B cell (primary cell): ENCODE measurements at regions not wholly inside any gene's neighbourhood (a gene's known extent, or its start where the extent isn't known, plus 50 kb on each side); places are given as distances from the start of the nearest gene placed in this dataset.

Experiments
- ATAC-seq: fragments of 200-7000 bp; cut with Tn5 transposase; one replicate; pipeline ENCODE4 v1.10.0; 2021; ENCODE audit warnings: low read depth, mild to moderate bottlenecking, moderate number of reproducible peaks, moderate library complexity
- CTCF ChIA-PET: fragments of 350-600 bp; sonication (Branson Sonifier 250); formaldehyde crosslinking; loops from one replicate; lab custom pipeline; 2021; ENCODE audit warnings: antibody characterized with exemption, inconsistent platforms; lab: Charles Lee
- POLR2A ChIA-PET: fragments of 350-600 bp; sonication (Branson Sonifier 250); formaldehyde crosslinking; loops from one replicate; lab custom pipeline; 2021; ENCODE audit warnings: antibody characterized with exemption; lab: Charles Lee
- DNase-seq: peaks from one replicate; pipeline ENCODE4 v3.0.0; 2013
- H2AFZ ChIP-seq: 2 replicates; pipeline ENCODE4 v1.6.1; 2012; ENCODE audit warnings: mild to moderate bottlenecking, low read depth, low read length; ENCODE audit not compliant: insufficient read depth, poor library complexity, severe bottlenecking
- H3K27ac ChIP-seq, 2 donors: 1 replicate in 1 of 2; 2 replicates in 1 of 2; pipeline ENCODE4 v1.5.1; 2012 to 2013; ENCODE audit warnings: low read length in 2 of 2, mild to moderate bottlenecking in 2 of 2, moderate library complexity in 1 of 2
- H3K27me3 ChIP-seq, 4 experiments: fragments of 200-600 bp in 1 of 4; sonication (generic) in 1 of 4; replicated peaks in 1 of 4; 1 replicate in 2 of 4; 2 replicates in 2 of 4; pipeline versions ENCODE4 v1.6.1 to v1.7.0; 2013 to 2016; ENCODE audit warnings: low read length in 3 of 4, mild to moderate bottlenecking in 2 of 4, mixed read lengths in 1 of 4, moderate library complexity in 1 of 4; ENCODE audit not compliant: insufficient read depth in 4 of 4, control insufficient read depth in 3 of 4; ENCODE audit errors: control extremely low read depth in 1 of 4
- H3K36me3 ChIP-seq, 2 experiments: replicated peaks in 1 of 2; 1 replicate in 1 of 2; 2 replicates in 1 of 2; pipeline versions ENCODE4 v1.6.1 to v1.7.1; 2013; ENCODE audit warnings: low read length in 1 of 2; ENCODE audit not compliant: insufficient read depth in 2 of 2, control insufficient read depth in 1 of 2; ENCODE audit errors: control extremely low read depth in 1 of 2, extremely low read depth in 1 of 2
- H3K4me1 ChIP-seq, 2 donors: fragments of 200-600 bp in 1 of 2; sonication (generic) in 1 of 2; 1 replicate in 1 of 2; 2 replicates in 1 of 2; pipeline versions ENCODE4 v1.5.1 to v1.6.1; 2013 to 2017; ENCODE audit warnings: low read length in 2 of 2; ENCODE audit not compliant: control insufficient read depth in 2 of 2, insufficient read depth in 2 of 2
- H3K4me2 ChIP-seq: replicated peaks from 2 replicates; pipeline ENCODE3; 2012; ENCODE audit warnings: mild to moderate bottlenecking, low read depth, low read length; ENCODE audit not compliant: poor library complexity, severe bottlenecking
- H3K4me3 ChIP-seq, 5 experiments: fragments of 200-600 bp in 1 of 5; sonication (generic) in 1 of 5; 1 replicate in 3 of 5; 2 replicates in 2 of 5; pipeline versions ENCODE4 v1.5.1 to v1.7.0; 2011 to 2016; ENCODE audit warnings: low read length in 4 of 5, mild to moderate bottlenecking in 4 of 5, low read depth in 2 of 5, control low read depth in 1 of 5, moderate library complexity in 1 of 5; ENCODE audit not compliant: insufficient read depth in 1 of 5; ENCODE audit errors: control extremely low read depth in 1 of 5, extremely low read depth in 1 of 5
- H3K79me2 ChIP-seq: fragments of 200-600 bp; sonication (generic); one replicate; pipeline ENCODE4 v1.6.0; 2016; ENCODE audit warnings: low read length; ENCODE audit not compliant: control insufficient read depth, insufficient read depth
- H3K9ac ChIP-seq: fragments of 200-600 bp; sonication (generic); 2 replicates; pipeline ENCODE4 v1.6.1; 2017; ENCODE audit warnings: mild to moderate bottlenecking, low read length, moderate library complexity
- H3K9me3 ChIP-seq, 3 donors: one replicate each; pipeline versions ENCODE4 v1.6.1 to v1.7.1; 2013; ENCODE audit warnings: low read length in 2 of 3; ENCODE audit not compliant: control insufficient read depth in 2 of 3, insufficient read depth in 1 of 3; ENCODE audit errors: control extremely low read depth in 1 of 3
- H4K20me1 ChIP-seq: 2 replicates; pipeline ENCODE4 v1.6.0; 2012; ENCODE audit warnings: mild to moderate bottlenecking, low read length; ENCODE audit not compliant: insufficient read depth, control insufficient read depth, poor library complexity, severe bottlenecking
- H3K27ac Mint-ChIP-seq: one replicate; pipeline ENCODE4 v1.8.0; 2021; ENCODE audit warnings: mixed read lengths
- H3K27me3 Mint-ChIP-seq: one replicate; pipeline ENCODE4 v1.8.0; 2021; ENCODE audit warnings: mixed read lengths
- H3K4me1 Mint-ChIP-seq: one replicate; pipeline ENCODE4 v1.8.0; 2021; ENCODE audit warnings: mixed read lengths
- H3K4me3 Mint-ChIP-seq: one replicate; pipeline ENCODE4 v1.8.0; 2021; ENCODE audit warnings: mixed read lengths
- H3K9me3 Mint-ChIP-seq: one replicate; pipeline ENCODE4 v1.8.0; 2022; ENCODE audit warnings: mixed read lengths; ENCODE audit not compliant: insufficient read depth
- CTCF ChIP-seq: fragments of 200-600 bp; IDR thresholded peaks from one replicate; pipeline ENCODE4 v1.8.0; 2022; ENCODE audit warnings: antibody characterized with exemption, mild to moderate bottlenecking
- EZH2 ChIP-seq: IDR thresholded peaks from 2 replicates; pipeline ENCODE4 v1.6.1; 2012; ENCODE audit warnings: borderline replicate concordance, low read depth, mild to moderate bottlenecking, moderate library complexity, low read length; ENCODE audit not compliant: insufficient read depth, poor library complexity, severe bottlenecking
- WGBS: methylation state at CpG from one replicate; pipeline ENCODE4 v1.1.5; 2013; ENCODE audit warnings: missing lambda C conversion rate; ENCODE audit not compliant: insufficient coverage; 5-methylcytosine and 5-hydroxymethylcytosine counted together
- intact Hi-C: fragments of 100-400 bp; cut with micrococcal nuclease; formaldehyde crosslinking; loops from one replicate; pipeline ENCODE4 v1.10.0; 2022

DNA sequence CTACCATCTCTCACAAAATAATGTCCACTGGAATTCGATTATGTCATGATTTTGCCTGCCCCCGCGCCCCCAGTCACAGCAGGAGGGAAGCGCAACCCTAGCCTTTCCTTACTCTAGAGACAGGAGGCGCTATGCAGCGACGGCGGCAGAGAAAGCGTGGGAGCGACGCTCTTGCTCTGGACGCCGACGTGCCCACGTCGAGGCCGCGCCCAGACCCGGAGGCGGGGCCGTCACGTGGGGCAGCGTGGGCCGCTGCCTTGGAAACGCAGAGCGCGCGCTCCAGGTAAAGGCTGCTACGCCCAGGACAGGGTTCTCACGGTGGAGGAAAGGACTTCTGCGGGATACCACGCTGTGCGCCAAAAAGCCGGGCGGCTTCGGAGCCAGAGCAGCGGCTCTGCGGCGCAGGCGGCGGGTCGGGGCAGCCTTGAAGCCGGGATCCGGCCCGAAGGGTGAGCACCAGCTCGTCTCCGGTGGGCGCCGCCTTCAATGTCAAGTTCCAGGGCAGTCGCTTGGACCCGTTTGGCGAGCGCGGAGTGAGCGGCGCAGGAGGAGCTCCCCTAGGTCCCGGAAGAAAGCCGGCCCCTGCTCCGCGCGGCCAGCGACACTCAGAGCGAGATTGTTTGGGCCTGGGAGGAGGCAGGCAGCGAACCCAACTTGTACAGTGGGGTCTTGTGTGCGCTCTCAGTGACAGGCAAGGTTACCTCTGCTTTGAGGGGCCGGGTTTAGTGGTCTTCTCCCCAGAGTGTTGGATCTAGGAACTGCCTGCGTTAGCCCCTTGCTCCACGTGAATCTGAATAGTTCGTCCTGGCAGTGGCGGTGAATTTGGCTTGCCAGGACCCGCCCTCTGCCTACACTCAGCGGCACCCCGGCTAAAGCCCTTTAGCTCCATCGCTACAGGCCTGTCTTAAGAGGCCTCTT, 121.7 kb downstream of the MRPL57 start:
- TF ChIP-seq EZH2 (no peak), CTCF (peak; percentile 93)
- peaks cover 15 to 18% of the 10 kb centered on the region in 2 donors for H3K4me1 ChIP-seq
- ATAC-seq (peak; percentile 96), DNase-seq (peak; percentile 93)
- POLR2A ChIA-PET = interaction anchor here (0.9 to 1.1 kb wide), 3 partner anchors 122 to 525 kb away, joined by 3 to 4 read pairs (median 3); partner anchors contain the start of genes MRPL57 and SKA3
- no peaks in the 10 kb centered on the region for H3K9me3 ChIP-seq
- H3K9me3 Mint-ChIP-seq = no peaks in the 10 kb centered on the region
- no peaks in the 10 kb centered on the region for H4K20me1 ChIP-seq
- H3K27ac ChIP-seq = peak overlapping the region; percentile 7 to 77
- peak overlapping the region; percentile 8 to 88 (median 75) for H3K4me3 ChIP-seq
- no peaks in the 10 kb centered on the region for H3K27me3 ChIP-seq
- H3K79me2 ChIP-seq = peaks cover 4% of the 10 kb centered on the region
- H3K4me1 Mint-ChIP-seq = peaks cover 17% of the 10 kb centered on the region
- peak overlapping the region; percentile 89 for H3K27ac Mint-ChIP-seq
- H3K27me3 Mint-ChIP-seq = no peaks in the 10 kb centered on the region
- H3K36me3 ChIP-seq = no peaks in the 10 kb centered on the region
- intact Hi-C loops = loop anchor here (1.0 to 5.0 kb wide), 7 partner anchors 122 to 1666 kb away; partner anchors contain the start of genes FGF9, MPHOSPH8, MRPL57 and SKA3
- peak overlapping the region; percentile 75 for H3K9ac ChIP-seq
- H3K4me3 Mint-ChIP-seq = peak overlapping the region; percentile 89
- CTCF ChIA-PET = interaction anchor here (0.8 to 6.2 kb wide), 11 partner anchors 13 to 306 kb away, joined by 3 to 83 read pairs (median 3); partner anchors contain the start of genes MICU2, MRPL57, SKA3 and ZDHHC20
- peak overlapping the region; percentile 92 for H3K4me2 ChIP-seq
- H2AFZ ChIP-seq = peak overlapping the region; percentile 94
- under 1% methylated on average over 74 of the region's 74 CpGs for WGBS

GRCh38 chr13:21304256-21304655, 127.8 kb downstream of the MRPL57 start:
- Histone ChIP-seq H3K4me2 (no peak overlapping the region), H3K4me3 (no peak overlapping the region), H3K27me3 (no peaks in the 10 kb centered on the region), H3K36me3 (no peaks in the 10 kb centered on the region), H3K4me1 (peaks cover 0 to under 1% of the 10 kb centered on the region in 2 donors), H3K9me3 (no peaks in the 10 kb centered on the region), H3K9ac (no peak overlapping the region), H4K20me1 (no peaks in the 10 kb centered on the region), H3K27ac (no peak overlapping the region), H2AFZ (no peak overlapping the region), H3K79me2 (no peaks in the 10 kb centered on the region)
- ChIA-PET POLR2A (no interaction called here), CTCF (no interaction called here)
- H3K9me3 Mint-ChIP-seq = no peaks in the 10 kb centered on the region
- DNase-seq (no peak), ATAC-seq (no peak)
- H3K4me1 Mint-ChIP-seq = peaks cover under 1% of the 10 kb centered on the region
- WGBS = 100% methylated on average over 3 of the region's 6 CpGs
- no peaks in the 10 kb centered on the region for H3K27me3 Mint-ChIP-seq
- intact Hi-C loops = no loop called here
- H3K4me3 Mint-ChIP-seq = no peak overlapping the region
- no peak overlapping the region for H3K27ac Mint-ChIP-seq
- TF ChIP-seq EZH2 = no peak
- TF ChIP-seq CTCF = no peak
